ENCODE measurements at regions not wholly inside any gene's neighbourhood (a gene's known extent, or its start where the extent isn't known, plus 50 kb on each side); places are given as distances from the start of the nearest gene placed in this dataset.

GRCh38 chr5:56346741-56347535, 113.8 kb upstream of the ANKRD55 start:
- Histone ChIP-seq H3K4me2 (ENCODE audit: insufficient read depth, insufficient read length, low read length) (no peak overlapping the region), H3K79me1 (ENCODE audit: insufficient read depth, low read depth, low read length, poor library complexity, severe bottlenecking) (no peaks in the 10 kb centered on the region), H2BK5ac (ENCODE audit: insufficient read length, low read length) (no peak overlapping the region), H4K91ac (ENCODE audit: insufficient read length, low read depth, low read length) (no peak overlapping the region), H2BK12ac (ENCODE audit: insufficient read length, low read depth, low read length) (no peak overlapping the region), H3K27ac (ENCODE audit: insufficient read length, low read depth, low read length) (no peak overlapping the region), H3K14ac (ENCODE audit: insufficient read depth, low read length) (no peak overlapping the region), H2BK15ac (ENCODE audit: low read depth, low read length) (no peak overlapping the region), H3K27me3 (ENCODE audit: insufficient read depth, low read length) (no peaks in the 10 kb centered on the region), H3K18ac (ENCODE audit: insufficient read length, low read depth, low read length) (no peak overlapping the region), H4K8ac (replicated peaks; ENCODE audit: insufficient read length, low read depth, low read length) (no peak overlapping the region), H3K9me3 (ENCODE audit: control insufficient read depth, low read depth, low read length) (no peaks in the 10 kb centered on the region), H3K9ac (ENCODE audit: extremely low read depth, insufficient read length, low read length) (no peak overlapping the region), H3K4ac (ENCODE audit: low read depth, low read length) (no peak overlapping the region), H3T11ph (ENCODE audit: low read length) (no peak overlapping the region), H4K5ac (ENCODE audit: insufficient read length, low read depth, low read length) (no peak overlapping the region), H2BK120ac (ENCODE audit: low read depth, low read length, poor library complexity, severe bottlenecking) (no peak overlapping the region), H2AFZ (ENCODE audit: low read length) (no peak overlapping the region), H2BK20ac (ENCODE audit: low read depth, low read length, poor library complexity, severe bottlenecking) (no peak overlapping the region), H3K23me2 (ENCODE audit: insufficient read length, low read depth, low read length, poor library complexity, severe bottlenecking) (no peaks in the 10 kb centered on the region), H3K23ac (ENCODE audit: insufficient read length, low read depth, low read length) (no peak overlapping the region), H3K4me1 (ENCODE audit: insufficient read depth, low read length) (no peaks in the 10 kb centered on the region), H3K56ac (ENCODE audit: insufficient read length, low read depth, low read length) (no peak overlapping the region), H2AK5ac (ENCODE audit: insufficient read length, low read length) (no peak overlapping the region), H3K79me2 (ENCODE audit: insufficient read depth, low read length) (no peaks in the 10 kb centered on the region), H4K20me1 (ENCODE audit: control insufficient read depth, insufficient read depth, insufficient read length) (no peaks in the 10 kb centered on the region)
- H3K27me3 Mint-ChIP-seq (ENCODE audit: low read depth): no peaks in the 10 kb centered on the region
- no CpG with 5 or more reads among the region's 2 CpGs for WGBS (ENCODE audit: extremely low coverage, insufficient read length, low lambda C conversion rate)
- H3K27ac Mint-ChIP-seq: no peak overlapping the region
- DNase-seq: no peak
- no peaks in the 10 kb centered on the region; a peak in 1 of 5 replicates for H3K9me3 Mint-ChIP-seq
- H3K36me3 Mint-ChIP-seq (ENCODE audit: insufficient read depth in 1 of 3, low read depth in 3 of 3): no peaks in the 10 kb centered on the region
- H3K4me3 Mint-ChIP-seq: no peak overlapping the region
- H3K4me1 Mint-ChIP-seq: peaks cover 5% of the 10 kb centered on the region in 2 experiments
- TF ChIP-seq CTCF (conservative IDR thresholded peaks at IDR 0.05): no peak

Measured in H9 (cell line).